PFSK-1 (cell line): ENCODE measurements at regions not wholly inside any gene's neighbourhood (a gene's known extent, or its start where the extent isn't known, plus 50 kb on each side); places are given as distances from the start of the nearest gene placed in this dataset.

Source experiments
- POLR2AphosphoS5 ChIP-seq: IDR thresholded peaks from 2 replicates; pipeline ENCODE4 v1.6.1; 2012; ENCODE audit warnings: low read depth, mild to moderate bottlenecking, control low read depth, low read length, moderate library complexity
- TAF1 ChIP-seq: IDR thresholded peaks from 2 replicates; pipeline ENCODE4 v1.6.1; 2012; ENCODE audit warnings: low read length, control low read depth, borderline replicate concordance; ENCODE audit not compliant: insufficient read depth
- TF ChIP-seq, protein P1 (sequence below), 2 experiments: IDR thresholded peaks; 2 replicates each; pipeline versions ENCODE4 v1.6.1 to v1.8.0; 2011 to 2012; ENCODE audit warnings: low read depth in 2 of 2, low read length in 2 of 2, control low read depth in 1 of 2, inconsistent platforms in 1 of 2, mild to moderate bottlenecking in 1 of 2, moderate library complexity in 1 of 2; ENCODE audit not compliant: insufficient read depth in 1 of 2

DNA sequence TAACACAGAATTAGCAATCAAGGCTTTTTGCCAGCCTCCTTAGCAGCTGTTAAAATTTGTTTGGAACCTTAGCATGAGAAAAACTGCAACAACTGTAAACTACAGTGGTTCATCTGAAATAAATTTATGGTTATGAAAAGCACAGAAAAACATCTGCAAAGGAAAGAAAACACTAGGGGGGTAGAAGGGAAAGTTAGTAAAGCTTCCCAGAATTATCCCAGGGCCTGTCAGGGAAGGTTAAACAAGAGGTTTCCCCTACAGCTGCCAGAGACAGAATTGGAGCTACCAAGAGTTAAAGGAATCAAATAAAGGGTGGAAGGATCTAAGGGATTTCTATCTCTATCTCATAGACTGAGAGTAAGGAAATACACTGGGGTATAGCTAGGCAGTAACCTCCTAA, 234.7 kb upstream of the DIAPH2 start:
- TF ChIP-seq, protein P1, sequence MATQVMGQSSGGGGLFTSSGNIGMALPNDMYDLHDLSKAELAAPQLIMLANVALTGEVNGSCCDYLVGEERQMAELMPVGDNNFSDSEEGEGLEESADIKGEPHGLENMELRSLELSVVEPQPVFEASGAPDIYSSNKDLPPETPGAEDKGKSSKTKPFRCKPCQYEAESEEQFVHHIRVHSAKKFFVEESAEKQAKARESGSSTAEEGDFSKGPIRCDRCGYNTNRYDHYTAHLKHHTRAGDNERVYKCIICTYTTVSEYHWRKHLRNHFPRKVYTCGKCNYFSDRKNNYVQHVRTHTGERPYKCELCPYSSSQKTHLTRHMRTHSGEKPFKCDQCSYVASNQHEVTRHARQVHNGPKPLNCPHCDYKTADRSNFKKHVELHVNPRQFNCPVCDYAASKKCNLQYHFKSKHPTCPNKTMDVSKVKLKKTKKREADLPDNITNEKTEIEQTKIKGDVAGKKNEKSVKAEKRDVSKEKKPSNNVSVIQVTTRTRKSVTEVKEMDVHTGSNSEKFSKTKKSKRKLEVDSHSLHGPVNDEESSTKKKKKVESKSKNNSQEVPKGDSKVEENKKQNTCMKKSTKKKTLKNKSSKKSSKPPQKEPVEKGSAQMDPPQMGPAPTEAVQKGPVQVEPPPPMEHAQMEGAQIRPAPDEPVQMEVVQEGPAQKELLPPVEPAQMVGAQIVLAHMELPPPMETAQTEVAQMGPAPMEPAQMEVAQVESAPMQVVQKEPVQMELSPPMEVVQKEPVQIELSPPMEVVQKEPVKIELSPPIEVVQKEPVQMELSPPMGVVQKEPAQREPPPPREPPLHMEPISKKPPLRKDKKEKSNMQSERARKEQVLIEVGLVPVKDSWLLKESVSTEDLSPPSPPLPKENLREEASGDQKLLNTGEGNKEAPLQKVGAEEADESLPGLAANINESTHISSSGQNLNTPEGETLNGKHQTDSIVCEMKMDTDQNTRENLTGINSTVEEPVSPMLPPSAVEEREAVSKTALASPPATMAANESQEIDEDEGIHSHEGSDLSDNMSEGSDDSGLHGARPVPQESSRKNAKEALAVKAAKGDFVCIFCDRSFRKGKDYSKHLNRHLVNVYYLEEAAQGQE (IDR thresholded peaks at IDR 0.05; ENCODE audit: insufficient read depth in 1 of 2, low read depth in 2 of 2, low read length in 2 of 2): no peak
- TF ChIP-seq TAF1: no peak
- no peak for TF ChIP-seq POLR2AphosphoS5
